NCI-H69 (cell line): ENCODE measurements at regions not wholly inside any gene's neighbourhood (a gene's known extent, or its start where the extent isn't known, plus 50 kb on each side); places are given as distances from the start of the nearest gene placed in this dataset.

Source experiments
- DNase-seq: peaks from one replicate; lab custom pipeline; 2025; lab: John Stamatoyannopoulos, UW

DNA sequence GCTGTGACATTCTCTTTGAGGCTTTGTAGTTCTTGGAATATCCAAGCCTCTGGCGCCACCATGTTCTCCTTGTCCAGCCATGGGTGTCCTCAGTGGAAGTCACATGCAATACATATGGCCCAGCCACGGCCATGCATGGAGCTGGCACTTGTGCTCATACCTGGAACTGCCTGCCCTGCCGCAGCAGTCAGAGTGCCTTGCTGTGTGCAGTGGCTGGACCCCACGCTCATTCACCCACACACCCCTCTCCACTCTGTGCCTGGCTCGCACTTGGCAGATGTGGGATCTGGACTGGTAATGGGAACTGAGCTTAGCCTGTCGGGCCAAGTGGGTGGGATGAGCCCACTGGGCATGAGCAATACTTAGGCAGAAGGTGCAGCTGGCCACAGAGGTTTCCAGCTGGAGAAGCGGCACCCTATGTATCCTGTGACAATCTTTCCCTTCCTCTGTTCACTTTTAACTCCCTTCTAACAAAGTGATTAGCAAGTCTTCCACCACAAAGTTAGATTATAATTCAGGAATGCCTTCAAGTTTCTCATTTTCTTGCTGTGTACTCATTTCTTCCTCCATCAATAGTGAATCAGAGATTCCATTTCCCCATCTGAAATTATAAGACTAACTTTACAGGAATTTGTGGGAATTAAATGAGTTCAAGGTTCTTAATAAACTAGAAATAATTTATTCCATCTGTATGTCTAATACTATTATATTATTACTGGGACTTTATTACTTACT, 351.6 kb upstream of the NCAM2 start:
- DNase-seq = no peak

DNA sequence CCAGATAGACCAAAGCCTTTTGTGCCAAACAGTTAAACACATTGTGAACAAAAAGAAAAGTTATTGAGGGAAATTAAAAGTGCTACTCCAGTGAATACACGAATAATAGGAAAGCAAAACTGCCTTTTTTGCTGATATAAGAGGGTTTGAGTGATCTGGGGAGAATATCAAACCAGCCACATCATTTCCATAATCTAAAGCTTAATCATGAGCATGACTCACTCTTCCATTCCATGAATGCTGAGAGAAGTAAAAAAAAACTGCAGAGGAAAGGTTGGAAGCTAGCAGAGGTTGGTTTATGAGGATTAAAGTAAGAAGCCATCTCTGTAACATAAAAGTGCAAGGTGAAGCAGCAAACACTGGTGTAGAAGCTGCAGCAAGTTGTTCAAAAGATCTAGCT, 350.6 kb upstream of the NCAM2 start:
- no peak for DNase-seq

DNA sequence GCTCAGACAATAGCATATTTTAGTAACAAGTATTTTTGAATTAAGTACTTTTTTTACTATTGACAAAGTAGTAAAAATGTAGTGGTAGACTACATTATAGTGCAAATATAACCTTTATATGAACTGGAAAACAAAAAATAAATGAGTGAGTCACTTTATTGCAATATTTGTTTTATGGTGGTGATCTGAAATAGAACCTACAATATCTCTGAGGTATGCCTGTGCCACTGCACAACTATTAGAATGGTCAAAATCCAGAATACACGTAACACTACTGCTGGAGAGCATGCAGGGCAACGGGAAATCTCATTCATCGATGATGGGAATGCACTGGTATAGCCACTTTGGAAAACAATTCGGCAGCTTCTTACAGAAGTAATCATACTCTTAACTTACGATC, 349.0 kb upstream of the NCAM2 start:
- no peak for DNase-seq

DNA sequence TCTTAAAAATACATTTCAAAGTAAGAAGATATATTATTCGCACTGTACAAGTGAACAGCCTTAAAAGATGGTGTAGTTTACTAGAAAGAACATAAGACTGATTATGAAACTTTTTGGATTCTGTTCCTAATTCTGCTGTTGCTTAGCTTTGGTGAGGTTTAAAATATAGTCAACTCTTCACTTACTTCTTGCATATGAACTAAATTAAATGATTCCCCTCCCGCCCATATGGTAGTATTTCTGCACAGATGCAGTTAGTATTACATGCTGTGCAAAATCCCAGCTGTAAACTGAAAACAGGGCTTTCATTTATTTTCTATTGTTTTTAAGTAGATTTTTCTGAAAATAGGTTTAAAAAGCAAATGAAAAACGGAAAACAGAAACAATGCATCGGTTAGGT, 345.4 kb upstream of the NCAM2 start:
- no peak for DNase-seq

DNA sequence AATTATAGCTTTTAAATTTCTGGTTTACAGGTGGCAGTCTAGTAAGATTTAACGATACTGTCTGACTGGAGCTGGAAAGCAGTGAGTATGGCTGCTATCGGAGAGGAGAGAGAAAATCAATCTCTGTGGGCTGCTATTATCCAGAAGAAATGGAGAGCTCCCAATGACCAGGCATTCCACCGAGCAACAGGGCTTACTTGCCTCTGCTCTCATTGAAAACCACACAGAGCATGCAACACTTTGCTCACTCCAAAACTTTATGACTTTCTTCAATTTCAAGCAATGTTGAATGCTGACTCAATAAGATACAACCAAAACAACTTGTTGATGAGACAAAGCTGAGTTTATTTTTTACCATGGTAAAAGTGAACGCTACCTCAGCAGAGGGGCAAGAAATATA, 337.0 kb upstream of the NCAM2 start:
- peak; percentile 75 for DNase-seq

DNA sequence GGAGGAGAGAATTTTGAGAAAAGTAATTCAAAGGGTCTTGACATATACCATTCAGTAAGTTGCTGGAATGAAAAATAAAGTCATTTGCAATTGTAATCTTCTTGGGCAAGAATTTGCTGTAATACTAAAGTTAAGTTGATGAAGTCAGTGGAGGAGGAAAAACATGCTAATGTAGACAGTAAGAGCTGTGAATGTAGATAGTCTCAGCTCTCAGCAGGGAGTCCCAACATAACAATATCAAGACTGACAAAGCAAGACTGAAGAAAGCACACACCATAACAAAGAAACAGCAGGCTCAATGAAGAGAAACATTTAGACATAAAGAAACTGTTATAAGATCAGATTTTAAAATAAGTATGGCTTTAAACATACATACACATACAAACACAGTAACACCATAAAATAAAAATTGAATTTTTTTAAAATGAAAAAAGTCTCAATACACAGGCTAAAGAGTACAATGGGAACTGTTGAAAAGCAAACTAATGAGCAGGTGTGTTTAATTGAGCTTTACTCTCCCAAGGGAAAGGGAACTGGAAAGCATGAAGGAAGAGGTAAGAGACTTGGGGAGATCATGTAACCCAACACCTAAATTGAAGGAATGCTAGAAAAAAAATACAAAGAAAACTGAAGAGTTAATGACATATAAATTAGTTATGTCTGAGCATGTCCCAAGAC, 336.3 kb upstream of the NCAM2 start:
- peak; percentile 97 for DNase-seq

DNA sequence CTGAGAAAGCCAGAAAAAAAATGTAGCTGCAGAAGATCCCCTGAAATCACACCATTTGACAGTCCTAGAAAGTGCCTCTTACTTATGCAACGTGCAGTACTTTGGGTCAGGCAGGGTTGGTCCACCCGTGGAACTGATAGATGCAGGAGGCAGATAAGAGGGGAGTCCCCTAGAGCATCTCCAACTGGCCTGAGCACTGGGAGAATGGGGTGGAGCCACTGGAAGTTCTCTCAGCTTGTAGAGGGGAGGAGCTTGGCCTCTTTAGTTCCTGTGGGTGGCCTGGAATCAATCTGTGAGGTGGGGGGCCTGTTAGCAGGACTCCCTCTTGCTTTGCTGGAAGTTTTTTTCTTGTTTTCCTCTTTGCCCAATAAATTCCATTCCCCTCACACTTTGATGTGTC, 335.7 kb upstream of the NCAM2 start:
- peak; percentile 80 for DNase-seq

DNA sequence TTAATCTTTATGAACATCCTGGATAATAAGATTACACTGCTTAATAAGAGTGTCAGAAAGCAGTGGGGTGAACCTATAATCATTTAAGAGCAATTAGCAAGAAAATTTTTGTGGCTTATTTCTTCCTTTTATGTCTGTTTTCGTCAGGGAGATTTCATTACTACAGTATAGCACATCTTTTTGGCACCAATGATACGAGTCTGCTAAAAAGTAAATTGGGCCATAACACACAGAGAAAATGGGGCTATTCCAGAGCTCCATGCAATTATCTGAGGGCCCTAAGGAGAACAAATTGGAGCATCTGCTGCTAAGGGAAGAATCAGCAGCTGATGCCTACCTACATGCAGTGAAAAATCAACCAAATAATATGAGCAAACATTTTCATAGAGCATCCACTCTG, 330.3 kb upstream of the NCAM2 start:
- peak; percentile 64 for DNase-seq

DNA sequence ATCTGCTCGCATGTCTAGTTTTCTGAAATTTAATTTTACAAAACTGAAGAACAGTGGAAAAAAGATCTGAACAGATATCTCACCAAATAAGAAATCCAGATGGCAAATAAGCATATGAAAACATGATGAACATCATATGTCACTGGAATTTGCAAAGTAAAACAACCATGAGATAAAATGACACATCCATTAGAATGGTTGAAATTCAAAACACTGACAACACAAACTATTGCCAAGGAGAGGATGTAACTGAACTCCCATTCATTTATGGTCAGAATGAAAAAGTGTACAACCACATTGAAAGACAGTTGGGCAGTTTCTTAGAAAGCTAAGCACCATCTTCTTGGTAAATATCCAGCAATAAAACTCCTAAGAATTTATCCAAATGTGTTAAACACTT, 312.7 kb upstream of the NCAM2 start:
- no peak for DNase-seq

DNA sequence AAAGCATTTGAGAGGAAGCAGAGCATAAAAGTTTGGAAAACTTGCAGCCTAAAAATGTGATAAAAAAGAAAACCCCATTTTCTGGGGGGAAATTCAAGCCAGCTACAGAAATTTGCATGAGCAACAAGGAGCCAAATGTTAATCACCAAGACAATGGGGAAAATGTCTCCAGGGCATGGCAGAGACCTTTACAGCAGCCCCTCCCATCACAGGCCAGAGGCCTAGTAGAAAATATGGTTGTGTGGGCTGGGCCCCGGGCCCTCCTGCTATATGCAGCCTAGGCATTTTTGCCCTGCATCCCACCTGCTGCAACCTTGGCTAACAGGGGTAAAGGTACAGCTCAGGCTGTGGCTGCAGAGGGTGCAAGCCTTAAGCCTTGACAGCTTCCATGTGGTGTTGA, 299.6 kb upstream of the NCAM2 start:
- DNase-seq = no peak

DNA sequence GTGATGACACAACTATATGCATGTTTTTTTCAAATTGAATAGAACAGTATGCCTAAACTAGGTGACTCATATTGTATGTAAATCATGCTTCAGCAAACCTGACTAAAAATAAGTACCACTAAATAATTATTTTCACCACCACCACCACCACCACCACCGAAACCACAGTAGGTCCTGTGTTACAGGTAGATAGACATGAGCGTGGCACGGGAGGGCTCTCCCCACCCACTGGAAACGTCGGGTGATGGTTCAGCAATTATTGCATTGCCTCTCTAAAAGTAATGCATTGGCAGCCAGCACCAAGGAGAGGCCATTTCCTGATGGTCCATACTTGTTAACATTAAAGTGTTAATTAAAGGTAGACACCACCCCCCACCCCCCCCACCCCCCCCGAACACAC, 297.0 kb upstream of the NCAM2 start:
- peak; percentile 31 for DNase-seq

DNA sequence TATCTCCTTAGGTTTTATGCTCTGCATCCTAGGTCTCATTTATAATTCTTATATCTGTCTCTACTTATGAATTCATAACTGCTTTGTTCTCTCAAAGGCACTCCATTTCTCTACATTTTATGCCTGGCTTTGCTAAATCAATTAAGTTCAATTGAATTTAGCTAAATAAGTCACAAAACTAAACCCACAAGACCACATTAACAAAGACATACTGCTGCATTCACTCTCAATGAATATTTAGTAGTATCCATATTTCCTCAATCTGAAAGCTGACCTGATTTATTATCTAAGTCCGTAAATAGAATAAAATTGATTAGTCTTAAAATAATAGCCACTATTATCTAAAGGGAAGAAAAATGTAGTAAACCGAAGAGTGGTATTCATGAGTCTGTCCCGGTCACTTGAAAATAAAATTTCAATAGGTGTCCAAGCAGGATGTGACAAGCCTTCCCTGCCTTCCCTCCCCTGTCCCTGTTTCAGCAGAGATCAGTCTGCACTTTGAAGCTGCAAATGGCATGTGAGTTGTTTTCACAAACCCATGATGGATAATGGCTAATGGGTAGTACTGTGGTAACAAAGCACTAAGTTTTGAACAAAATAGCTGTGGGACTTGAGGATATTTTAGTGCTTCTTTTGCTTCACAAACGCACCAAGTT, 295.0 kb upstream of the NCAM2 start:
- peak; percentile 51 for DNase-seq

DNA sequence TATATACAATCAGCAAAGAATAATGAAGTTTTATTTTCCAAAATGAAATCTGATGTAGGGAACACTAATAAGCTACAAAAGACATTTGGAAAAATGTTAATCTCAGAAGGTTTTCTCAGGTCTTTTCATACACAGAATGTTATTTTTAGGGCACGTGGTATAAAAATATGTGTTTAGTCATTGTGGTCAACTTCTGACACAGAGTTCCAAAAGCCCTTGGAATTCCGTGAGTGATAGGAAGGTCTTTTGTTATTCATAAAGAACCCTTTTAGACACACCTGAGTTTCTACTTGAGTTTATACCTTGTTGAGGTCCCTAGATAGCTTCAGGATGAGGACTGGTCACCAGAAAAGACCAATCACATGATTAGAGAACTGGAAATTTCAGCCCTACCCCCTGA, 277.6 kb upstream of the NCAM2 start:
- no peak for DNase-seq

DNA sequence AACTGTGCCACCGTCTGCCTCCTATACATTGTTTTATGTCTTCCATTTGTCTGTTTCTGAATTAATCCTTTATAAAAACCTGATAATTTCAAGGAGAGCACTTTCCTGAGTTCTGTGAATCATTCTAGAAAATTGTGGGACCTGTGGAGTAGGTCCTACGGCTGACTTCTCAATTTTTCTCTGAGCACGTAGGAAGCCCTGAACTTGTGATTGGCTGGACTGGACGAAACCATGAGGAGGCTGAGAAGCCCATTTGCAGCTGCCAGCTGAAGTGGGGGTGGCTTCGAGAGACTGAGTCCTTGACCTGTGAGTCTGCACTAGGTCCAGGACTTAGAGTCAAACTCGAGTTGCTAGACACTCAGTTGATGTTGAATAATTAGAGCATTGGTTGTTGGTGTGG, 277.1 kb upstream of the NCAM2 start:
- no peak for DNase-seq

DNA sequence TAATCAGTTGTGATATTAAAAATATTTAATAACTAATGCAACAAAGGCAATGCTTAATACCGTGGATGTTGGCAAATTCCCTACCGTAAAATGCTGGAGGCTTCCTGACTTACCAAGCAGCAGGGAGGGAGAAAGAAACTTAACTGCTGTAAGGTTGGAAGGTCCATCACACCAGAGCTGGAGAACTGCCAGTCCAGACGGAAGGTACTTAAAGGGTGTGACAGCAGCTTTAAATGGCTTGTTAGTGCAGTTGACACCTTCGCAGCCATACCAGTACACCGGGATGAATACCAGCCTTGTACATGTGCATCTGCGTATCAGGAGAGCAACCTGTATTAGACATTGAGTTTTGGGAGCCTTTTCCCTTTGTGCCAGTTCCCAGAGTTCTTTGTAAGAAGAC, 269.5 kb upstream of the NCAM2 start:
- peak; percentile 6 for DNase-seq

DNA sequence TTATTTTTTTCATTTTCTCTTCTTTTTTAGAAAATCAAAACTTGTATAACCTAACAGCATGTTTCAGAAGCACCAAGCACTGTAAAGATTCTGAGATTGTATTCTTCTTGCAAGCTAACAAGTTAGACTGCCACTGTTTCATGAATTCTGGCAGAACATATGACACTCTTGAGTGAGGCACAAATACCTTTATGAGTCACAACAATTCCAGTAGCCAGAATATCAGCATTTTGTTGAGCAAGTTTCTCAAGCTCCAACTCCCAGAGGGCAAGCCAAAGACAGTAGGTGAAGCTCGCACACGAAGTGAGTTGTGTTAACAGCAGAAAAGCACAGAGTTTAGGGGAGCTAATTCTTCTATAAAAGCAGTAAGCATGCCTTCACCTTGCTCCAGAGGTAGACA, 268.8 kb upstream of the NCAM2 start:
- DNase-seq = no peak

DNA sequence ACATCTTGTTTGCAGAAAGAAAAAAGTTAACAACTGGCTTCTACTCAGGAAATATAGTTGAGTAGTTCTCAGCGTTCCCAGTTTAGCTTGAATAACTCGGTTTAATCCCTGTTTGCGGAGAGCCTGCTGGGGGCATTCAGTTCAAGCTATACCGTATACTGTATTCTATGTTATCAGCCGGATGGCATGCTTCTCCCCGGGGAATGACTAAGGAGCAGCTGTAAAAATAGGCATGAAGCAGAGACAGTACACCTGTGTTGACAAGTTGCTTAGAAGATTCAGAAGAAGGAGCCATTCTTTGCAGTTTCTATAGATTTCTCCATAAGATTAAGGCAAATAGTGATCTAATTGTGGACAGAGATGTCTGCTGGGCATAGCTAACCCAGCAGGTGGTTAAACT, 267.8 kb upstream of the NCAM2 start:
- DNase-seq = no peak

DNA sequence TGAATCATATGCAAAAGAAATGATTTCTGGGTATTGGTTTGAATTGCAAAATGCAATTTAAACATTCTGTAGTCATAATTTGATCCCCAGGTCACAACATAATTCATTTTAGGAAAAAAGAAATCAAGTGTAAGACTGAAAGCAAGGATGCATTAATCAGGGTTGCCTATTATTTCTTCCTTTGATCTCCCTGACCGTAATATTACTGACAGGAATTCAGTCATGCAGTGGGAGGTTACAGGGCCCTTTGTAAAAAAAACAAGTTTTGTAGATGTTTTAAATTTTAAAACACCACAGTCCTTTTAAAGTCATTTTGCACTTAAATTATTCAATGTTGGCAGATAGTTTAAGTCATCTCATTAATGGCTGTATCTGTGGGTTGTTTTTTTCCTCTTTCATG, 263.0 kb upstream of the NCAM2 start:
- no peak for DNase-seq

DNA sequence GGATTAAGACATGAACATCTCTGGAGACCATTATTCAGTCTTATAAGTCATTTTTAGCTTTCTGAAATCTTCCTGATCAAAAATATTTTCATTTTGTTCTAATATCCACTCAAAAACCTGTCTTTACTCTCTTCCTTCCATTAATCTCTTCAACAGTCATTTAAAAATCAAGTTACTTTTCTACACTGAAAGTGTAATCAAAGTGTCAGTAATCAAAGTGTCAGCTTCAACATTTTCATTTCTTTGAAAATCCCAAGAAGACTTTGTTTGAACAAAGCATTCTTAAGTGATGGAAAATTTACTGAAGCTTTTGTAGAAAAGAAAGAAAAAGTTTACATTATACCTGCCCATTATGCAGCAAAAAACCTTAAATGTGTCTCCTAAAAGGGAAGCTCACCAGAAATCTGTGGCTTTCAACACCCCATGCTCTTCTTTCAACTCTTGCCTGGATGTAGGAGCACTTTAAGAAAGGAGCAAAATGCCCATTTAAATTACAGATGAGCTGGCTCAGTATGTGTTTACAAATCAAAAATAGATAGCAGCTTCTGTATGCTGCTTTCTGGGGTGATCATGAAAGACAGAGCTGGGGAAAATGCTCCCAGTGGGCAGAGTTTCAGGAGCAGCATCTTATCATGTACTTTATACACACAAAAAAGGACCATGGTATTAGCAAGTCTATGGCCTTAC, 260.8 kb upstream of the NCAM2 start:
- DNase-seq = no peak

DNA sequence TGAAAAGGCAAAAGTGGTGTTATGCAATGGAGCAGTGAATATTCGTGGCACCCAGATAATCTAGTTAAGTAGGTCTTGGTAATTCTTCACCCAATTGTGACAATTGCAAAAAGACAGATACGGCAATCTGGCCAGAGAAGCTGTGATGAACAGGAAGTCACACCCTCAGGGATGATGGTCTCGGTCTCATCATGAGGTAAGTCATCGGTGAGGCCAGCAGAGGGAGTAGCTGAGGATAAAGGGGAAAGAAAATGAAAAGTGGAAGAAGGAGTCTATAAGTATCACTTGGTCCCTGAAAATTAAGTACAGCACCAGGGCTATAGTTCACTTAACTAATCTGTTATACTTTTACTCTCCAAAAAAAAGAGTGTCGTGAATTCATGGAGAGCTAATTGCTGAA, 258.8 kb upstream of the NCAM2 start:
- peak; percentile 65 for DNase-seq

DNA sequence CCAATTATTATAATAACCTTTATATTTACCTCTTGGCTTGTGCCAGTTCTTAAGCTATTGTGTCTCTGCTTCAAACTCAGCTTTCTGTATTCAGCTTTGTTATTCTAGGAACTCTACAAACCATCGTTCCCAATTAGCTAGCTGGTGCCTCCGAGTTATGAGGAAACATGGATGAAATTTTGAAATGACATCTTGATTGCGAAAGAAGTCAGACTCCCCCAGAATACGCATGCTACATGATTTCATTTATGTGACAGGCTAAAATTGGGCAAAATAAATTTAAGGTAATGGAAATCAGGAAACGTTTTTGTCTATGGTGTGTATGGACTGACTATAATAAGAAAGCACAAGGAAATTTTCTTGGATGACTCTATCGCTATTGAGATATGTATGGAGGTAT, 256.8 kb upstream of the NCAM2 start:
- DNase-seq = no peak

DNA sequence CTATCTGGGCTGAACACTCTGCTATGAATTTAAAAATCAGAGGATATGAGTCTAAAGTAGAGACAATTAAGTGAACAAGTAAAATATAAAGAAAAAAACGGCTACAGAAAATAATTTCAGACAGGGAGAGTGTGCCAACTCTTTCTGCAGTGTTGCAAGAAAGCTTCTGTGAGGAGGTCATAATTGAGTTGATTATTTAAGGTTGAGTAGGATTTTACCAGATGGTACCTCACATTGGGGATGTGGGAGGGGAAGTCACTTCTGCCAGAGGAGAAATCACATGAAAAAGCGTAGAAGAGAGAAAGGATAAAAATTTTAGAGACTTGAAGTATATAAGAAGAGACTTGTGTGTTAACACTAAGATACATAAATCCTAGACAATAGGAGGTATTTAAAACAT, 238.0 kb upstream of the NCAM2 start:
- DNase-seq = peak; percentile 47

DNA sequence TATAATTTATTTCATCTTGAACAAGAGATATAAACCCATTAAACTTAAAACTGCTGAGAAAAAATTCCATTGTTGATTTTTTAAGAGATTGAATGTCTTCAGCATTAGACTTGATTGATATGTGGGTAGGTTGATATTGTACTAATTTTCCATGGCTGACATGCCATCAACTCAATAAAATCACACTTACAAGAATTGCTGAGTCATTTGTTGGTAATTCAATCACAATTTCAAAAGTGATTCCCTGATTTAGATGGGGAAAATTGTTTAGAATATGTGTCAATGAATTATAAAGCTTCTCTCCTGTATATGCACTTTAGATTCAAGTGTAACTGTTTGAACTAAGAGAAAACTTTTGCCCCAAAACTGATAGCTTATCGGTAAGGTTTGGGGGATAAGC, 223.5 kb upstream of the NCAM2 start:
- no peak for DNase-seq
